Fibroblast of lung (primary cell): ENCODE measurements at regions not wholly inside any gene's neighbourhood (a gene's known extent, or its start where the extent isn't known, plus 50 kb on each side); places are given as distances from the start of the nearest gene placed in this dataset.

Experiments
- DNase-seq, 2 donors: peaks; one replicate each; pipeline versions ENCODE4 v3.0.0 to v3.0.0-alpha.2; 2010; ENCODE audit warnings: low read depth in 2 of 2
- H2AFZ ChIP-seq: 2 replicates; pipeline ENCODE4 v1.5.1; 2012; ENCODE audit warnings: low read length, control low read depth, inconsistent platforms
- H3K27ac ChIP-seq: 2 replicates; pipeline ENCODE4 v1.5.1; 2011; ENCODE audit warnings: low read length, control low read depth; ENCODE audit not compliant: insufficient read depth
- H3K27me3 ChIP-seq: 2 replicates; pipeline ENCODE4 v1.5.1; 2011; ENCODE audit warnings: mild to moderate bottlenecking, low read length; ENCODE audit not compliant: control insufficient read depth, insufficient read depth
- H3K36me3 ChIP-seq: 2 replicates; pipeline ENCODE4 v1.5.1; 2011; ENCODE audit warnings: low read length; ENCODE audit not compliant: control insufficient read depth, insufficient read depth
- H3K4me1 ChIP-seq: 2 replicates; pipeline ENCODE4 v1.5.1; 2011; ENCODE audit warnings: low read length; ENCODE audit not compliant: control insufficient read depth, insufficient read depth; ENCODE audit errors: extremely low read depth
- H3K4me2 ChIP-seq: 2 replicates; pipeline ENCODE4 v1.5.1; 2011; ENCODE audit warnings: low read length, control low read depth; ENCODE audit not compliant: insufficient read depth; ENCODE audit errors: extremely low read depth
- H3K4me3 ChIP-seq, 4 experiments: fragments of 200-600 bp in 1 of 4; sonication (generic) in 1 of 4; replicated peaks in 1 of 4; 2 replicates each; pipeline ENCODE4 v1.5.1; 2011 to 2016; ENCODE audit warnings: low read length in 4 of 4, low read depth in 3 of 4, mild to moderate bottlenecking in 3 of 4, control low read depth in 2 of 4, inconsistent platforms in 1 of 4, mixed read lengths in 1 of 4; ENCODE audit not compliant: insufficient read depth in 1 of 4; ENCODE audit errors: control extremely low read depth in 1 of 4
- H3K79me2 ChIP-seq: 2 replicates; pipeline ENCODE4 v1.5.1; 2012; ENCODE audit warnings: mild to moderate bottlenecking, low read length, inconsistent platforms; ENCODE audit not compliant: control insufficient read depth, insufficient read depth
- H3K9ac ChIP-seq: 2 replicates; pipeline ENCODE4 v1.5.1; 2011; ENCODE audit warnings: mild to moderate bottlenecking, low read length, control low read depth; ENCODE audit not compliant: insufficient read depth
- H3K9me3 ChIP-seq: 2 replicates; pipeline ENCODE4 v1.5.1; 2012; ENCODE audit warnings: low read depth, low read length; ENCODE audit not compliant: control insufficient read depth, insufficient read depth
- H4K20me1 ChIP-seq: 2 replicates; pipeline ENCODE4 v1.5.1; 2011; ENCODE audit warnings: low read length; ENCODE audit not compliant: control insufficient read depth, insufficient read depth; ENCODE audit errors: extremely low read depth
- EZH2 ChIP-seq: IDR thresholded peaks from 2 replicates; pipeline ENCODE4 v1.5.1; 2012; ENCODE audit warnings: low read length, control low read depth, mild to moderate bottlenecking; ENCODE audit errors: missing control alignments
- TF ChIP-seq, protein P1 (sequence below), 2 donors: IDR thresholded peaks in 1 of 2; conservative IDR thresholded peaks in 1 of 2; 1 replicate in 1 of 2; 2 replicates in 1 of 2; pipeline ENCODE4 v1.5.1; 2011 to 2012; ENCODE audit warnings: low read length in 2 of 2, control low read depth in 1 of 2, inconsistent platforms in 1 of 2, low read depth in 1 of 2, mild to moderate bottlenecking in 1 of 2

DNA sequence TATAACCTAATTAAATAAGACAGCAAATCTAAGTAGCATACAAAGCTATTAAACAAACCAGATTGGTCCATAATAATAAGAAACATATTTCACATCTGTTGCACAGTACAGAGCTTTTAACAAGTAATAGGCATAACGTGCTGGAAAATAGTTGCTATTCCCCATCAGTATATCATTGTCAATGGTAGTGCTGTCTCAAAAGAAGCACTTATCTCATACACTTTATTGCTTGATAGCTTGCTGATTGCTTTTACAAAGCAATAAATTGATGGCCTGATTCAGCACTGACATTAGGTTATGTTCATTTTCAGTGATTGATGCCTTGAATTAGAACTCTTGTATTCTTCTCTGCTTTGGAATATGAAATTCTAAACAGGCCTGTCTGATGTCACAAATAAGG is 641.7 kb downstream of the CBLN2 start:
- Histone ChIP-seq H3K36me3 (no peaks in the 10 kb centered on the region), H3K4me2 (no peak overlapping the region), H2AFZ (no peak overlapping the region), H3K4me1 (no peaks in the 10 kb centered on the region), H3K27ac (no peak overlapping the region), H3K27me3 (no peaks in the 10 kb centered on the region), H3K9me3 (no peaks in the 10 kb centered on the region), H3K9ac (no peak overlapping the region), H3K4me3 (no peak overlapping the region), H3K79me2 (no peaks in the 10 kb centered on the region), H4K20me1 (no peaks in the 10 kb centered on the region)
- TF ChIP-seq, protein P1, sequence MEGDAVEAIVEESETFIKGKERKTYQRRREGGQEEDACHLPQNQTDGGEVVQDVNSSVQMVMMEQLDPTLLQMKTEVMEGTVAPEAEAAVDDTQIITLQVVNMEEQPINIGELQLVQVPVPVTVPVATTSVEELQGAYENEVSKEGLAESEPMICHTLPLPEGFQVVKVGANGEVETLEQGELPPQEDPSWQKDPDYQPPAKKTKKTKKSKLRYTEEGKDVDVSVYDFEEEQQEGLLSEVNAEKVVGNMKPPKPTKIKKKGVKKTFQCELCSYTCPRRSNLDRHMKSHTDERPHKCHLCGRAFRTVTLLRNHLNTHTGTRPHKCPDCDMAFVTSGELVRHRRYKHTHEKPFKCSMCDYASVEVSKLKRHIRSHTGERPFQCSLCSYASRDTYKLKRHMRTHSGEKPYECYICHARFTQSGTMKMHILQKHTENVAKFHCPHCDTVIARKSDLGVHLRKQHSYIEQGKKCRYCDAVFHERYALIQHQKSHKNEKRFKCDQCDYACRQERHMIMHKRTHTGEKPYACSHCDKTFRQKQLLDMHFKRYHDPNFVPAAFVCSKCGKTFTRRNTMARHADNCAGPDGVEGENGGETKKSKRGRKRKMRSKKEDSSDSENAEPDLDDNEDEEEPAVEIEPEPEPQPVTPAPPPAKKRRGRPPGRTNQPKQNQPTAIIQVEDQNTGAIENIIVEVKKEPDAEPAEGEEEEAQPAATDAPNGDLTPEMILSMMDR (conservative IDR thresholded peaks at IDR 0.05 in 1 of 2, IDR thresholded peaks at IDR 0.05 in 1 of 2; ENCODE audit: low read depth in 1 of 2, low read length in 2 of 2), result no peak
- TF ChIP-seq EZH2, result no peak
- no peak for DNase-seq

GRCh38 chr18:71899707-71900472 is 644.3 kb downstream of the CBLN2 start:
- Histone ChIP-seq H3K4me2 (no peak overlapping the region), H4K20me1 (no peaks in the 10 kb centered on the region), H3K27ac (no peak overlapping the region), H3K9ac (no peak overlapping the region), H3K79me2 (no peaks in the 10 kb centered on the region), H3K36me3 (no peaks in the 10 kb centered on the region), H3K4me3 (no peak overlapping the region), H2AFZ (no peak overlapping the region), H3K27me3 (no peaks in the 10 kb centered on the region), H3K9me3 (no peaks in the 10 kb centered on the region), H3K4me1 (no peaks in the 10 kb centered on the region)
- no peak for DNase-seq
- TF ChIP-seq, protein P1 (conservative IDR thresholded peaks at IDR 0.05 in 1 of 2, IDR thresholded peaks at IDR 0.05 in 1 of 2; ENCODE audit: low read depth in 1 of 2, low read length in 2 of 2), result no peak
- no peak for TF ChIP-seq EZH2

DNA sequence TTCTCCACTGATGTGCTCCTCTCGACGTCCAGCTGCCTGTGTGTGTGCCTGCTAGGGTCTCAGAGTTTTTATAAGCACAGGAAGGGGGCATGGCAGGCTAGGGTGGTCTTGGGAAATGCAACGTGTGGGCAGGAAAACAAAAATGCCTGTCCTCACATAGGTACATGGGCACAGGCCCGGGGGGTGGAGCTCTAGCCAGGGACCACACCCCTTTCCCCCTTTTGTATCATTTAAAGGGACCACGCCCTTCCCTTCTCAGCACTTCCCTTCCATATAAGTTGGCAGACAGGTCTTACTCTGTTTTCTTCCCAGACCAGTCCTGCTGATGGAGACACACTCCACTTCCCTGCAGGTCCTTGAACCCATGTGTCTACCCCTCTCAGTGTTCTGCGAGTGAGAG is 645.0 kb downstream of the CBLN2 start:
- TF ChIP-seq, protein P1 (conservative IDR thresholded peaks at IDR 0.05 in 1 of 2, IDR thresholded peaks at IDR 0.05 in 1 of 2; ENCODE audit: low read depth in 1 of 2, low read length in 2 of 2), result no peak
- TF ChIP-seq EZH2, result no peak
- no peaks in the 10 kb centered on the region for H3K36me3 ChIP-seq
- no peak overlapping the region for H2AFZ ChIP-seq
- no peaks in the 10 kb centered on the region for H3K79me2 ChIP-seq
- H3K4me3 ChIP-seq, result no peak overlapping the region
- H3K9ac ChIP-seq, result no peak overlapping the region
- H3K9me3 ChIP-seq, result no peaks in the 10 kb centered on the region
- no peak overlapping the region for H3K4me2 ChIP-seq
- H3K4me1 ChIP-seq, result no peaks in the 10 kb centered on the region
- H4K20me1 ChIP-seq, result no peaks in the 10 kb centered on the region
- H3K27ac ChIP-seq, result no peak overlapping the region
- no peak for DNase-seq
- no peaks in the 10 kb centered on the region for H3K27me3 ChIP-seq
